LNCaP clone FGC (cell line): ENCODE measurements at regions not wholly inside any gene's neighbourhood (a gene's known extent, or its start where the extent isn't known, plus 50 kb on each side); places are given as distances from the start of the nearest gene placed in this dataset.

ENCODE experiments used
- DNase-seq: peaks from one replicate; pipeline ENCODE4 v3.0.0-alpha.2; 2011; ENCODE audit warnings: low read depth
- H3K4me3 ChIP-seq: 2 replicates; pipeline ENCODE4 v1.5.1; 2011; ENCODE audit warnings: mild to moderate bottlenecking, low read depth, low read length, control low read depth
- CTCF ChIP-seq: IDR thresholded peaks from 2 replicates; pipeline ENCODE4 v1.5.1; 2012; ENCODE audit warnings: mild to moderate bottlenecking; ENCODE audit not compliant: control insufficient read depth, insufficient read depth; ENCODE audit errors: extremely low read depth

GRCh38 chr7:130814778-130815335 lies 80.8 kb upstream of the KLF14 start:
- DNase-seq = no peak

DNA sequence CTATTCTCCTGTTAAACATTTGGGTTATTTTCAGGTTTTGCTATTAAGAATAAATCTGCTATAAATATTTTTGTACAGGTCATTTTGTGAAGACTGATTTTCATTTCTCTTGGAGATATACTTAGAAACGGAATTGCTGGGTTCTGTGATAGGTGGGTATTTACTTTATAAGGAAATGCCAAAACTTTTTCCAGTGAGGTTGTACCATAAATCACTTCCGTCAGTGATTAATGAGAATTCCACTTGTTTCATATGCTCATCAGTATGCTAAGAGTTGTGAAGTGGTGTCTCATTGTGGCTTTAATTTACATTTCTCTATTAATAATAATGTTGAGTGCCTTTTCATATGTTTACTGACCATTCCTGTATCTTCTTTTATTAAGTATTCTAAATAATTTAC lies 84.0 kb upstream of the KLF14 start:
- no peak for TF ChIP-seq CTCF
- no peak for DNase-seq
- no peak overlapping the region for H3K4me3 ChIP-seq

More at GRCh38 chr7:130814778-130815335, 80.8 kb upstream of the KLF14 start:
- no peak overlapping the region for H3K4me3 ChIP-seq
- no peak for TF ChIP-seq CTCF

DNA sequence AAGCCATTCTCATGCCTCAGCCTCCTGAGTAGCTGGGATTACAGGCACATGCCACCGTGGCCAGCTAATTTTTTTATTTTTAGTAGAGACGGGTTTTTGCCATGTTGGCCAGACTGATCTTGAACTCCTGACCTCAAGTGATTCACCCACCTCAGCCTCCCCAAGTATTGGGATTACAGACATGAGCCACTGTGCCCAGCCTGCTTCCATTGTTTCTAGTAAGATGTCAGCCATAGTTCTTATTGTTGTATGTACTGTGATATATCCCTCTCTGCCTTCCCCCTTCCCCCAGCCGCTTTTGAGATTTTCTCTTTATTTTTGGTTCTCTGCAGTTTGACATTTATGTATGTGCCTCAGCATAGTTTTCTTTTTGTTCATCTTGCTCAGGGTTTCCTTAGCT lies 87.9 kb upstream of the KLF14 start:
- no peak for TF ChIP-seq CTCF
- no peak overlapping the region for H3K4me3 ChIP-seq
- DNase-seq = no peak

- no peak for DNase-seq
- TF ChIP-seq CTCF = no peak
- no peak overlapping the region for H3K4me3 ChIP-seq
Measured at GRCh38 chr7:130822642-130823041, 88.6 kb upstream of the KLF14 start.

DNA sequence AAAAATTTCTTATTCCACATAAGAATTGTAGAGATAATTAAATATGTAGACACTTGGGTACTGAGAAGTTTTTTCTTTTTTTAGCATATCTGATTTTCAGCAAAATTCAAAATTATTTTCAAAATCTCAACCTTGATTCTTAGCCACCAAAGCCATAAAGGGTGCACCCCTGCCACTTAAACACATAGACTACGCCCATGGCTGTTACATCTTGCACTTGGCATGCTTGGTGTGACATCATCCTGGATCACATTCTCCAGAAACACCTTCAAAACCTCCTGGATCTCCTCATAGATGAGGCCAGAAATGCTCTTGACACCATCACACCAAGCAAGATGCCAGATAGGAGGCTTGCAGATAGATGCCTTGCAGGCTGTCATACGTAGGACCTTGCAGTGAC lies 89.1 kb upstream of the KLF14 start:
- H3K4me3 ChIP-seq = no peak overlapping the region
- no peak for DNase-seq
- no peak for TF ChIP-seq CTCF

- no peak for TF ChIP-seq CTCF
- H3K4me3 ChIP-seq = no peak overlapping the region
- DNase-seq = no peak
Measured at GRCh38 chr7:130825819-130826218, 91.8 kb upstream of the KLF14 start.

DNA sequence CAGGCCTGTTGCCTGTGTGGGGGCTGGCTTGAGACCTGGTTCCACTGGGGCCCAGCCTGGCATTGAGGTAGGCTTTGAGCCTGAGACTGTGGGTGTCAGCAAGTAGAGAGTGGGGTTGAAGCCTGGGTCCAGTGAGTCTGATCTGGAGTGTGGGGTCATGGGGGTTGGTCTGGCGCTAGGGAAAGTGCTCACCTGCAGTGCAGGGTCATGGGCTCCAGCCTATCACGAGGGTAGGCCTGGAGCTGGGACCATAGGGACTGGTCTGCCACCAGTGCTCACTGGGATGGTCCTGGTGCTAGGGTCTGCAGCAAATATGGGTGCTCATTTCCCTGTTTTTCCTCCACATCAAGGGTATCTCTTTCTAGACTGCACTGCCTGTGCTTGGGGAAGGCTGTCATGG lies 95.4 kb upstream of the KLF14 start:
- H3K4me3 ChIP-seq = no peak overlapping the region
- no peak for TF ChIP-seq CTCF
- DNase-seq = no peak
